Activated naive CD4-positive, alpha-beta T cell treated with anti-CD3 and anti-CD28 coated beads, Interleukin-2, amount 10 ng/mL, durations not matched to agents 7 days and 5 days (primary cell): ENCODE measurements at regions not wholly inside any gene's neighbourhood (a gene's known extent, or its start where the extent isn't known, plus 50 kb on each side); places are given as distances from the start of the nearest gene placed in this dataset.
A peak's percentile ranks its signal among the peaks of the same experiment; 100 is the strongest.

Experiments used
- CTCF ChIA-PET: fragments of 350-600 bp; sonication (Branson Sonifier 250); formaldehyde crosslinking; loops from one replicate; lab custom pipeline; 2021; ENCODE audit warnings: antibody characterized with exemption; lab: Charles Lee
- DNase-seq: peaks from one replicate; pipeline ENCODE4 v3.0.0-alpha.2; 2020
- H3K27ac Mint-ChIP-seq: one replicate; pipeline ENCODE4 v1.8.0; 2021; ENCODE audit warnings: mild to moderate bottlenecking, moderate library complexity, mixed read lengths
- H3K27me3 Mint-ChIP-seq: one replicate; pipeline ENCODE4 v1.8.0; 2021; ENCODE audit warnings: mild to moderate bottlenecking, mixed read lengths
- H3K36me3 Mint-ChIP-seq: one replicate; pipeline ENCODE4 v1.8.0; 2021; ENCODE audit warnings: mixed read lengths
- H3K4me1 Mint-ChIP-seq: one replicate; pipeline ENCODE4 v1.8.0; 2021; ENCODE audit warnings: mixed read lengths
- H3K4me3 Mint-ChIP-seq: one replicate; pipeline ENCODE4 v1.8.0; 2021; ENCODE audit warnings: mild to moderate bottlenecking, moderate library complexity, mixed read lengths
- H3K9me3 Mint-ChIP-seq: one replicate; pipeline ENCODE4 v1.8.0; 2021; ENCODE audit warnings: mixed read lengths

DNA sequence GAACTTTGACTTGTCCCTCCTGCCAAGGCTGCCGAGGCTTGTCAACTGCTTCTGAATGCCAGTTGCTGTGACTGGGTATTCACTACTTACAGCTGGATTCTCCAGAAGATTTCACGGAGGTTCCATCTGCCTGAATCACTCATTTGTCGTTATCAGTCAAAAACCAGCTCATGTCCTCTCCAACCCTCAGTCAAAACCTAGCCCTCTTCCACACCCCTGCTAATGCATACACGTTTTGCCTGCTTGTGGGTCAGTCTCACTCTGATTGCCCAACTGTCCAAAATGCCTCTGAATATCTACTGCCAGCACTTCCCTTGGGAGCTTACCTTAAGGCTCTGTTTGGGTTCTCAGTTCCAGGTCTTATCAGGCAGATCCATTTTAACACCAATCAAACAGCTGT, 238.6 kb upstream of the TMEM161B start:
- Mint-ChIP-seq H3K27me3 (peaks cover 14% of the 10 kb centered on the region), H3K36me3 (no peaks in the 10 kb centered on the region), H3K4me3 (no peak overlapping the region), H3K27ac (no peak overlapping the region), H3K4me1 (peaks cover 12% of the 10 kb centered on the region), H3K9me3 (no peaks in the 10 kb centered on the region)
- CTCF ChIA-PET, result no interaction called here
- DNase-seq, result no peak

DNA sequence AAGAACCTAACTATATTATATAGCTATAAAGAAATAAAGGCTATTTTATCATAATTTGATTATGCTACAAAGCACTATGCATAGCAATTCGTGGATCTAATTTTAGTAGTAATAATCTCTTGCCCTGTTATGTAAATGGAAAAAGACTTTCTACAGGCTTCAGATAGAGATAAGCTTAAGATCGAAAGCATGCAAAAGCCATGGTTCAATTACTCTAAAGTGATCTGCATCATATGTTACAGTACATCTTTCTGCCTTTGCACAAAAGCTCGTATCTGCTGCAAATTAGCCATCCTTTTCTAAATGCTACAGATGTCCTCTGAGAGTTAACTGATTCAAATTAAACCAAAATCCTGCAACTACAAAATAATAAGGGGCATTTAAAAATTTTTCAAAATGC, 234.8 kb upstream of the TMEM161B start:
- CTCF ChIA-PET, result no interaction called here
- Mint-ChIP-seq H3K4me3 (no peak overlapping the region), H3K36me3 (no peaks in the 10 kb centered on the region), H3K27me3 (peaks cover 13% of the 10 kb centered on the region), H3K27ac (no peak overlapping the region), H3K4me1 (peaks cover 20% of the 10 kb centered on the region), H3K9me3 (no peaks in the 10 kb centered on the region)
- DNase-seq, result no peak

DNA sequence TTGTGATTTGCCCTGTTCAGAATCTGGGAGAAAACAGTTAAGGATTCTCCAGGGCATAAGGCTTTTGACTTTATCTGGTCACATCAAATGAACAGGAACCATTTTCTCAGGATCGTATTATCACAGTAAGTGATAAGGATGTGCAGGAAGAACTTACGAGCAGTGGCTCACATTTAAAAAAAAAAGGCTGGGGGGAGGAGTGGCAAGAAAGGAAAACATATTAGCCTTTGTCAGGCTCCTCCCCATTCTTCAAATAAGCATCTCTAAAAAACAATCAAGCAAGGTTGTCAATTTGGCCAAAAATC, 234.3 kb upstream of the TMEM161B start:
- Mint-ChIP-seq H3K27me3 (peaks cover 9% of the 10 kb centered on the region), H3K36me3 (no peaks in the 10 kb centered on the region), H3K4me1 (peaks cover 20% of the 10 kb centered on the region), H3K9me3 (no peaks in the 10 kb centered on the region), H3K27ac (peak overlapping the region; percentile 91), H3K4me3 (peak overlapping the region; percentile 79)
- no peak for DNase-seq
- CTCF ChIA-PET, result no interaction called here

DNA sequence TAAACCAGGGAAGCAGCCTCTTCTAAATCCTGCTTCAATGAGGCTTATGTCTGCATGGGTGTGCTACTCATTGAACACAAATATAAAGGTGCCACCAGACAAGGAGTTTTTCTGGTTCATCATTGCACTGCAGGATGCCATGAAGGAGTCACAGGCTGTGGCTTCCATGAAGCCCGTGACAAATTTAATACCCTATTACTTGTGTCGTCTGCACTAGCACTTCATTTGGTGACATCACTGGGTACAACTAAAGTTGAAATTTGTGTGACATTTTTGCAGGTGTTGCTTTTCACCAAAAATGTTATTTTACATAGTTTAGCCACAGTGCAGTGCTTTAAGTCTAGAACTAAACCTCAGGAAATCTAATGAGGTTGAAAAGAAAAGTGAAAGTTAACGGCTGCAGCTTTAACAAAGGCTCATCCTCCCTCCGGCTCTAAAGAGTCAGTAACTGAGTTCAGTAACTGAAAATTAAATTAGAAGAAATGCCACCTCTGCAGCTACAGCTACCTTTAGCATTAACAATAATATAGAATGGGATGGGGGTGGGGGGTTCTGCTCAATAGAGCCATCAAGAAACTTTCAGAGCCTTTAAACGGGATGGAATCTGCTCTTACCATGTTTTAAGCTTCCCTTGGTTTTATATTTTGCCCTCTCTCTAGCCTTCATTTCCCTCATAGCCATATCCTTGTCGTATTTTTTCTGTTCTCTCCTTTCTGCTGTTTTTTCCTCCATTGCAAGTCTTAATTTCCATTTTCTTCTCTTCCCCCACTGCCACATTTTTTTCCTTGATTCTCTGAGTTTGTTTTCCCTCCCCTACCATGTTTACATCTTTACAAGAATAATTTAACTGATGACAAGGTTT, 233.8 kb upstream of the TMEM161B start:
- H3K9me3 Mint-ChIP-seq, result no peaks in the 10 kb centered on the region
- H3K36me3 Mint-ChIP-seq, result no peaks in the 10 kb centered on the region
- CTCF ChIA-PET, result interaction anchor here (0.7 kb wide), 1 partner anchor 228 kb away, joined by 3 read pairs; no protein-coding TSS in a partner anchor
- peaks cover 20% of the 10 kb centered on the region for H3K4me1 Mint-ChIP-seq
- H3K4me3 Mint-ChIP-seq, result peak overlapping the region; percentile 79
- peaks cover 6% of the 10 kb centered on the region for H3K27me3 Mint-ChIP-seq
- peak; percentile 21 for DNase-seq
- H3K27ac Mint-ChIP-seq, result peak overlapping the region; percentile 91

DNA sequence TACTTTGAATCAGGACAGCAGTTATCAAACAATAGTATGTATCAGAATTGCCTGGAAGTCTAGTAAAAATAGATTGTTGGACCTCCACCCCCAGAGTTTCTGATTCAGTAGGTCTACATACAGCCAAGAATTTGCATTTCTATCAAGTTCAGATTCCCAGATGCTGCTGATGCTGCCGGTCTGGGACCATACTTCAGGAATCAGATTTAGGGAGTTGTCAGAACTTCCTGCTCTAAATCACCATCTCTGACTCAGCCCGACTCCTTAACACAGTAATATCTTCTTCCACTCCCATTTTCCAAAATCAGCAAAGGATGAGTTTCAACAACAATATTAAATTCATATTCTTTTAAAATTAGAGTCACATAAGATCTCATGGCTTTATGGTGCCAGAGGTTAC, 227.2 kb upstream of the TMEM161B start:
- H3K9me3 Mint-ChIP-seq, result no peaks in the 10 kb centered on the region
- CTCF ChIA-PET, result no interaction called here
- DNase-seq, result no peak
- no peak overlapping the region for H3K4me3 Mint-ChIP-seq
- H3K27ac Mint-ChIP-seq, result no peak overlapping the region
- no peaks in the 10 kb centered on the region for H3K4me1 Mint-ChIP-seq
- no peaks in the 10 kb centered on the region for H3K36me3 Mint-ChIP-seq
- H3K27me3 Mint-ChIP-seq, result peaks cover 6% of the 10 kb centered on the region

DNA sequence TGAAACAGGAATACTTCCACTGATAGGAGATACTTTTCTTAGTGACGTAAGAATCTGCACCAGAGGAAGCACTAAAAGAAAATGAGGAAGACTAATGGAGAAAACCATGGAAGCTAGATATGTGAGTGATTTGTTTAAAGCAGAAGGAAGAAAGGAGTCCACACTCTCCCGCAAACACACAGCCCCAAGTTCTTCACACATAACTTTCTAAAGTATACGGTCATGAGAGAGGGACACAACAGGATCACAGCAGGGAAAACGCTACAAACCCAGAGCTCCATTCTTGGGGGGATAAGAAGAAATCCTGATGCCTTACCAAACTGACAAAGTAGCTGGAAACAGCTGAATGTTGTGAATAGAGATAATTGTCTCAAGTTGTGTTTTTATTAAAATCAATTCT, 222.2 kb upstream of the TMEM161B start:
- no peaks in the 10 kb centered on the region for H3K9me3 Mint-ChIP-seq
- no peaks in the 10 kb centered on the region for H3K4me1 Mint-ChIP-seq
- no peak overlapping the region for H3K4me3 Mint-ChIP-seq
- CTCF ChIA-PET, result no interaction called here
- no peaks in the 10 kb centered on the region for H3K36me3 Mint-ChIP-seq
- no peak overlapping the region for H3K27ac Mint-ChIP-seq
- peaks cover 8% of the 10 kb centered on the region for H3K27me3 Mint-ChIP-seq
- DNase-seq, result no peak

DNA sequence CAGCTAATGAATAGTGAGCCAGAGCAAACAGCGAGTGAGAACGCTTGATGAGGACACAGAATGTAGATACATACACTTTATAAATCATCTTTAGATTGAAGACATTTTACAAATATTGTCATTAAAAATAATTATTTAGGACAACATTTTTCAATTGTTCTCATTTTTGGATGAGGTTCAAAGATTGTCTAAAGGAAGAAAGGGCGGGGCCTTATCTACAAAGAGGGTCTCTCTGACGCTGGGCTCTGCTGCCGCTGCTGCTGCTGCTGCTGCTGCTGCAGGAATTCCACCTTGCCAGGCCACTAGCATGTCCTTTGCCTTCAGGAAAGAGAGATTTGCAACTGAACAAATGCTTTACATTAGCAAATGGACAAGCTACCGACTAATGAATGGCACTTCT, 220.7 kb upstream of the TMEM161B start:
- Mint-ChIP-seq H3K27me3 (peaks cover 4% of the 10 kb centered on the region), H3K9me3 (no peaks in the 10 kb centered on the region), H3K4me3 (no peak overlapping the region), H3K36me3 (no peaks in the 10 kb centered on the region), H3K27ac (no peak overlapping the region), H3K4me1 (no peaks in the 10 kb centered on the region)
- no peak for DNase-seq
- CTCF ChIA-PET, result no interaction called here

DNA sequence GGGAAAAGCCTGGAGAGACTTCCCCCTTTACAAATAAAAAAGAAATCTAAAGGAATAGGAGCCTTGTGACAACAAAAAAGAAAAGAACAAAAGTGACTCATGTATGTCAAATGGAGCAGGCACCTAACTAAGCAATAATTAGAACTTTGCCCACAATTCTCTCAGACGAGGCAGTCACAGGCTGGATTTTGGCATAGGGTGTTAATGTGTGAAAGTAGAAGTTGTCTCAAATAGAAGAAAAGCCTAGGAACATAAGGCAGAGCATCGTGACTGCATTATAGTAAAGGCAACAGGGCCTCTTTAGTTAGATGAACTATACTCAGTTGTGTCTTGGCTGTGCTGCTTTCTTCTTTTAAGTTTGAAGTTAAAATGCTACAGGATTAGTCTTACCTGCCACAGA, 219.9 kb upstream of the TMEM161B start:
- CTCF ChIA-PET, result no interaction called here
- DNase-seq, result no peak
- Mint-ChIP-seq H3K9me3 (no peaks in the 10 kb centered on the region), H3K4me3 (no peak overlapping the region), H3K4me1 (no peaks in the 10 kb centered on the region), H3K27ac (no peak overlapping the region), H3K36me3 (no peaks in the 10 kb centered on the region), H3K27me3 (peaks cover 4% of the 10 kb centered on the region)

DNA sequence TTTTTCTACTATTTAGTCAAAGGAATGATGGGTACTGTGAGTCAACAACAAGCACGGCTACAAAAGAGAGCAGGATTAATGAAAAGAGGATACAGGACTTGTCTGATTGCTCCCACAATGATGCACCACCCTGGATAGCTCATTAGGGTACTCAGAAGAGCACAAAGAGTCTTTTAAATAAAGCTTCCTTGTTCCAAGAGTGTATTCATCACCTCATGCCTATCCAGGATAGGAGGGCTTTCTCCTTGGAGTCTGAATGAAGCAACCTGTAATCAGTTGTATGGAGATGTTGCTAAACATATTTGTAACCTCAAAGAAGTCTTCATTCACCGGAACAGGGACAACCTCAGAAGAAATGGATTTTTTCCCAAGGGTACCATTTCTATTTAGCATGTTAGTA, 219.5 kb upstream of the TMEM161B start:
- CTCF ChIA-PET, result no interaction called here
- Mint-ChIP-seq H3K4me1 (no peaks in the 10 kb centered on the region), H3K9me3 (no peaks in the 10 kb centered on the region), H3K36me3 (no peaks in the 10 kb centered on the region), H3K27ac (no peak overlapping the region), H3K4me3 (no peak overlapping the region), H3K27me3 (peaks cover 4% of the 10 kb centered on the region)
- no peak for DNase-seq

DNA sequence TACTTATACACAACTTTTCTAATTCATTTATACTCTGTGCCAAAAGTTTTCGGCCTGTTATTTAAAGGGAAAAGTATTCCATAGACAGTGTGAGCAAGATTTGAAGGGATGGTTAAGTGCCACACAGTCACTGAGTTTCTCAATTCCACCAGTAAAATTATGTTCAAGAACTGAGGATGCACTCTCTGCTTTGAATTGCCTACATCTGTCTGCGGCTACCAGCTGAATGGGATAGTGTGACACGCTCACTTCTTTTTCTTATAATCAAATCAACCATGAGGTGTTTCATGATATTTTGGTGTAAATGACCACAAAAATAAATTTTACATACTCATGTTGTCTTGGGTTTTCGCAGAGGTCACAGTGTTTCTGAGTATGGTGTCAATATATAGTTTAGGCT, 218.4 kb upstream of the TMEM161B start:
- Mint-ChIP-seq H3K27me3 (peaks cover 4% of the 10 kb centered on the region), H3K36me3 (no peaks in the 10 kb centered on the region), H3K27ac (no peak overlapping the region), H3K4me3 (no peak overlapping the region), H3K4me1 (no peaks in the 10 kb centered on the region), H3K9me3 (no peaks in the 10 kb centered on the region)
- DNase-seq, result no peak
- CTCF ChIA-PET, result no interaction called here

DNA sequence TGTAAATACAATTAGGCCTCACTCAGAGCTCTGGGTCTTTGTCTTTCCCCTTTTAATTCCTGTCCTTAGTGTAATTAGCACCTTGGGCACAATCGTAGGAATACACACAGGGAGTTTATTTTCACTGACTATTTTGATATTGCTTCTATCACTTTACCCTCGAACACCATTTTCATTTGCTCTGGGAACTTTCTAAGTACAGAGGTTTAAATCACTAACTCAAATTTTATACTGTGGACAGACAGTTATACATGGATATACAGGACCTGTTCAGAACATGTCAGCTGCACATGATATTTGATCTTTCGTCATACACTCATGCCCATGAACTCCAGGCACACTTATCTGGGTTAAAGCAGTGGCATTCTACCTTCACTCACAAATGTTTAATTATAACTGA, 217.8 kb upstream of the TMEM161B start:
- Mint-ChIP-seq H3K36me3 (no peaks in the 10 kb centered on the region), H3K4me1 (no peaks in the 10 kb centered on the region), H3K27ac (no peak overlapping the region), H3K27me3 (peaks cover 4% of the 10 kb centered on the region), H3K4me3 (no peak overlapping the region), H3K9me3 (no peaks in the 10 kb centered on the region)
- no peak for DNase-seq
- CTCF ChIA-PET, result no interaction called here

DNA sequence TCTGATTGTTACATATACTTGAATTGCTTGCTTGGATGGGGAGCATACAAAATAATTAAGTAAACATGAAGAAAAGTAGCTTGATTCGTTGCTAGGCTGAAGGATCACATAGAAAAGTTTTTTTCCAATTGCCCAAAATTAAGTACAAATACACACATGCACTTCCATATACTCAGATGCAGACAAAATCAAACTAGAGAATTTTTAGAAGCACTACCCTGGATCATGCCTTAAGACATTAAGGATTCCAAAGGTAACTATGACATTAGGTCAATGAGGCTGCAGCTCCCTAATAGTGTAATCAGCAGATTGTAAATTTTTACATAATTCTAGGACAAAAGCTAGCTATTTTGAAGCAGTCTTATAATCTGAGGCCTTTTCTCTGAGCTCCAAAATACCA, 216.9 kb upstream of the TMEM161B start:
- no peaks in the 10 kb centered on the region for H3K4me1 Mint-ChIP-seq
- H3K9me3 Mint-ChIP-seq, result no peaks in the 10 kb centered on the region
- H3K27ac Mint-ChIP-seq, result no peak overlapping the region
- CTCF ChIA-PET, result no interaction called here
- H3K4me3 Mint-ChIP-seq, result no peak overlapping the region
- no peaks in the 10 kb centered on the region for H3K27me3 Mint-ChIP-seq
- DNase-seq, result no peak
- no peaks in the 10 kb centered on the region for H3K36me3 Mint-ChIP-seq

DNA sequence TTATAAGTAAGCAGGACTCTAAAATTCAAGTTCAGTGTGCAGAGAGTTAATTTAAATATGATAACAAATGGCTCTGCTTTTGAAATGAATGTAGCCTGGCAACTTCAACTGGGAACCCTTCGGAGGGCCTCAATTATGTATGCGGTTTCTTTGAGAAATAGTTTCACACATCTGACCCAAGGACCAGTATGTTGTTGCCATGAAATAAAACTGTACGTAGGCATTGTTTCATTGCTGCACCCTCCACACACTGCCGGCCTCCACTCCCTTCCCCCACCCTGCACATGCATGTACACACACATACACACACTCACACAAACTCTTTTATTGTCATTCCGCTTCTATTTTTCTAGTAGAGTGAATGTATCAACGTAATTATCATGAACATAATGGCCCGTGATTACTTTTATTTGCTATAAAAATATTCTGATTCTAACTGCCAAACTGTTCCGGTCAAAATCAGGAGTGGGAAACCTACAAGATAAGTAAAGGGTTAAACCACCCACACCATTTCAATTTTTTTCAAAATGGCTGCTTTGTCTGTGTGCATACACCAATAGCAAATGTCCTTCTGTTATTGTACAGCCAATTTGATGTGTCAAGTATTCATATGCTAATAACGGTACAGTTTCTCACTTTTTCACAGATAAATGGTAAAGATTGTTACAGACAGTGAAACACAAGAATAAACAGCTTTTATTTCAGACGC, 215.5 kb upstream of the TMEM161B start:
- no peak overlapping the region for H3K4me3 Mint-ChIP-seq
- no peak for DNase-seq
- H3K4me1 Mint-ChIP-seq, result no peaks in the 10 kb centered on the region
- no peaks in the 10 kb centered on the region for H3K27me3 Mint-ChIP-seq
- no peaks in the 10 kb centered on the region for H3K36me3 Mint-ChIP-seq
- CTCF ChIA-PET, result no interaction called here
- H3K27ac Mint-ChIP-seq, result no peak overlapping the region
- no peaks in the 10 kb centered on the region for H3K9me3 Mint-ChIP-seq

DNA sequence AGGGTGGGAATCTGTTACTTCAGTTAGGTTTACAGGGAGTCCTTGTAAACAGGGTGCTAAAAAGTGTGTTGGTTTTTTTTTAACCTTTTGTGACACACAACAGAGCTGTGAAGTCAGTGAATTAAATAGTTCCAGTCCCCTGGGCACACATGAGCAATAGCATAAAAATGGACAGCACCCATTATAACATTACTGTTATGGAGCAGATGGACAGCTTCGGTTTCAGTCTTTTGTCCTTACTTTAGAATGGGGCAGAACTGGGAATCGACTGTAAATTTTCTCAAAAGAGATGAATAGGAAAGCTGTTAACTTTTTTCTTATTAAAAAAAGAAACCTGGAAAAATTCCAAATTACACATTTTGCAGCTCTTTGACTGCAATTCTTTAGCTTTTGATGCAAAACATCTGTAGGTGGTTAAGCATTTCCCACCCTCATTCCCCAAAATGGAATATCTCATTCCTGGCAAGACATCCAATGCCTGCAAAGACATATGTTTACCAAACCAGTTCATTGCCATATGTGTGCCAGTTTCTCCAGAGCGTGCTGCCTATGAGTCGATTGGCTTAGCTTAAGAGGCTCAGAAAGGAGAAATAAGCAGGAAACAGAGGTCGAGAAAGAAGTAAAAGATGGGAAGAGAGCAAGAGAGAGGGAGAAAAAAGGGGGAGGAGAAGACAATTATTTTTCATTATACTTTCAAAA, 212.3 kb upstream of the TMEM161B start:
- Mint-ChIP-seq H3K4me3 (no peak overlapping the region), H3K36me3 (no peaks in the 10 kb centered on the region), H3K4me1 (no peaks in the 10 kb centered on the region), H3K9me3 (no peaks in the 10 kb centered on the region), H3K27me3 (no peaks in the 10 kb centered on the region), H3K27ac (no peak overlapping the region)
- CTCF ChIA-PET, result interaction anchor here (0.9 kb wide), 1 partner anchor 122 kb away, joined by 3 read pairs; no protein-coding TSS in a partner anchor
- no peak for DNase-seq
